ENCODE measurements at regions not wholly inside any gene's neighbourhood (a gene's known extent, or its start where the extent isn't known, plus 50 kb on each side); places are given as distances from the start of the nearest gene placed in this dataset.

GRCh38 chr2:17303054-17303453 lies 215.2 kb downstream of the RAD51AP2 start:
- no peak for DNase-seq

DNA sequence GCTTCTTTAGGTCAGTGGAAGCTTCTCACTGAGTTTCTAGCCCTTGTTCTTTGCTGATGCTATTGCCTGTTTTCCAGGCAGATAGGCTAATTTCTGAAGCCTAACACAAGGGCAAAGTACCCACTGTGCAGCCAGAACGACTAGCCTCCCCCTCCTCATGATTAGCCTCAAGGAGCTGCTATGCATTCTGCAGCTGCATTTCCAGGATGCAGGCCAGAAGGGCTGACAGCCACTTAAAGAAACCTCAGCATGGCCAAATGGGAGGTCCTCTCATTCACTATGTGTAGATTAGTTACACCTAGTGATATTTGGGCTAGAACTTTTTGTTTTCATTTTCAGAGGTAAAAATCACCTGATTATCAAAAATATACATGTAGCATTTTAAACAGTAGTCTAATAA lies 216.0 kb downstream of the RAD51AP2 start:
- DNase-seq = no peak

DNA sequence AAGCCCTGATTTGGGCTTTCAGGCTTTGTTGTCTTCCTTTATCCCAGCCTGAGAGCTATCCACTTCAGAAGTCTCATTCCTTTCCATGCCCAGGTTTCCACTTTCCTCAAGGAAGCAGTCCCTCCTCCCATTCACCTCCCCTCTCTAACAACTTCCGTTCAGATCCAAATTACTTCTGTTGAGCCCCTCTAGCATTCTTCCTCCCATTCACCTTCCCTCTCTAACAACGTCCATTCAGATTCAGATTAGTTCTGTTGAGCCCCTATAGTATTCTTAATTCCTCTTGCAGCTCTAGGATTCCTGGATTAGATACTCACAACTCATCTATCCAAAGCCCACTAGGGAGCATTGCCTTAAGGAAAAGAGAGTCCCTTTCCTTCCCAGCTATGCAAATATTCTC lies 216.8 kb downstream of the RAD51AP2 start:
- DNase-seq = no peak

GRCh38 chr2:17299891-17300540 lies 218.2 kb downstream of the RAD51AP2 start:
- no peak for DNase-seq

DNA sequence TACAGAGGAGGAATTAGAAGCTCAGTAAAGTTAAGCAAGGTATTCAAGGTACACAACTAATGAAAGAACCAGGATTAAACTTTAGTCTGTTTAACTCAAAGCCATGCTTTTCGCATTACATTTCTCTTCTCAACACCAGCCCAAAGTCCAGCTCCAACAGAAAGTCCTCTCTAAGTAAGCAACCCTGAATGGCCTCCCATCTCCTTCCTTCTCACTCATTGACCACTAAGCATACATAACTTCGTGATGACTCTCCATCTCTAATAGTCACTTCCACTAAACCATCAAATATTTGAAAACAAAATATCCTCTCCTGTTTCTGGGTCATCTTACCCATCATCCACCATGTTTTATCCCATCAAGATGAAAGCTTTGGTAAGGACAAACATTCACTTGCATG lies 219.8 kb downstream of the RAD51AP2 start:
- DNase-seq = no peak

DNA sequence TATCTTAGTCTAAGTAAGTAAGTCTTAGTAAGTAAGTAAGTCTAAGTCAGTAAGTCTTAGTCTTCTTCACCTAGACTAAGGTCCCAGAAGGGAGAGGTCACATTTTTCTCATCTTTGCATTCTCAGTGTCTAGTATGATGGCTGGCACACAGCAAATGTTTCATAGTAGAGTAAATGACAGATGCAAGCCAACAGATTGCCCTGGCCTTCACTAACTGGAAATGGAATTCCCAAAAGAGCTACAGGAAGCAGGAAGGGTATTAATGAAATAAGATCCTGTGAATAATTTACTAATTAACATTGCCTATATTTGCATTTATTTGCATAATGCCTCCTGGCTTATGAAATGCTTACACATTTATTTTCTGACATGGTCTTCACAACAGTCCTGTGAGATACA lies 221.6 kb downstream of the RAD51AP2 start:
- DNase-seq = no peak

GRCh38 chr2:17289669-17290068 lies 228.6 kb downstream of the RAD51AP2 start:
- no peak for DNase-seq

- no peak for DNase-seq
Observed at GRCh38 chr2:17287183-17287582, 231.1 kb downstream of the RAD51AP2 start.

DNA sequence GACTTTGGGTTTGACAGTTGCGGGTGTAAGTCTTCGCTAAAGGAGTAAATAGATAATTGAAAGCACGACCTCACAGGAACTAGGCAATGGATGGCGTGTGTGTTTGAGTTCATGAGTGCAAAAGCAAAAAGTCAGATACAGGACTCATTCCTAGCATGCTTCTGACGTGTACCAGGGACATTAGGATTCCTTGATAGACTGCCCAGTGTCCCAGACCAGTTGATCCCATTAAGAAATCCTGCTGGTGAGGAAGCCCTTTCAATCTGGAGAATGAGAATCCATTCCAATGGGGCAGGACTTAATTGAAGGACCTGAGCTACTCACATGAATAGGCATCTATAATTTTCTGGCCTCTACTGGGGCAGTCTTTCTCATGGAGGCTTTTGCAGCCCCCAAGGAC lies 235.4 kb downstream of the RAD51AP2 start:
- no peak for DNase-seq

DNA sequence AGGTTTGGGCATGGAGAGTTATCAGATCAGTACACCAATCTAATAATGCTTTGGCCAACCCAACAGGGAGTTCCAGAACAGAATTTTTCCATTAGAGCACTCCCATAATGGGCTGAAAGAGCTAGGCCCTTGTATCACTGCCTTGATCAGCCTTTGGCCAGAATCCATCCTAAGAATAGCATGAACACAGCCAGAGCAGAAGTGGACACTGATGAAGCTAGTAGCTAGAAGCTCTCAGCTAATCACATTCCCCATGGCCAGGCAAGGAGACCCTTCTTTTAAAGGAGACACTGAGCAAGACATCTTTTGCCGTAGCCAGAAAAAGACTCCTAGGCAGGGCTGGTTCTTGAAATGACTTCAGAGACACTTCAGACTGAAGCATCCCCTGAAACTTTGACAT lies 236.0 kb downstream of the RAD51AP2 start:
- DNase-seq = no peak

DNA sequence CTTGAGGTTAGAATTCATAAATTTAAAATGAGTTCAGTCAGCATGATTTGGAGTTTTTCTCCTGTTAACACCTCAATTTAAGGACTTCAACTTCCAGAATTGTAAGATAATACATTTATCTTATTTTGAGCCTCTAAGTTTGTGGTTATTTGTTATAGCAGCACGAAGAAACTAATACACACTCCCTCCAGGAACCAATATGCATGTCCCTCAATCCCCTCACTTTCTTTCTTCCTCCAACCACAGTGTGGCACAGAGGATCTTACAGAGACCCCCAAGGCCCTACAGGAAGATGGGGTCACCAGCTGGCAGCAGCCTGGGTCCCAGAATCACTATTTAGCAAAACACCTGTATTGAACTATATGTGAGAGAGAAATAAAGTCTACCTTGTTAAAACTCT lies 242.0 kb downstream of the RAD51AP2 start:
- no peak for DNase-seq

- DNase-seq = no peak
Observed at GRCh38 chr2:17272652-17273525, 245.4 kb downstream of the RAD51AP2 start.

- no peak for DNase-seq
Observed at GRCh38 chr2:17272170-17272569, 246.1 kb downstream of the RAD51AP2 start.

DNA sequence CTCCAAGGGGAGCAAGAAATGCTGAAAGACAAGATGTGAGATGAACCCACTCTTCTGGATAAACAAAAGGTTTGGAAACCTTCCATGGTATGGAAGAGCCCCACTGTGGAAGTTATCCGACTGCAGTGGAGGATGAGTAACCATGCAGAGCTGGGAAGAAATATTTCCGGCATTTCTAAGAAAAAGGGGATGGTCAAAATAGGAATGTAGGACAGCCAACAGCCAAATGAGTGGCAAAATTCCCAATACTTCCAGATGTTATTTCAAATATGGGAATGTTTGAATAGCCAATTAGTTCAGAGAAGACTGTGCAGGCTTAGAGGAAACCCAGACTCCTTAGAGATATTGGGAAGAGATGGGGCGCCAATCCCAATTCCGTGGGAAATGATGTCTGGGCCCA lies 246.8 kb downstream of the RAD51AP2 start:
- no peak for DNase-seq

DNA sequence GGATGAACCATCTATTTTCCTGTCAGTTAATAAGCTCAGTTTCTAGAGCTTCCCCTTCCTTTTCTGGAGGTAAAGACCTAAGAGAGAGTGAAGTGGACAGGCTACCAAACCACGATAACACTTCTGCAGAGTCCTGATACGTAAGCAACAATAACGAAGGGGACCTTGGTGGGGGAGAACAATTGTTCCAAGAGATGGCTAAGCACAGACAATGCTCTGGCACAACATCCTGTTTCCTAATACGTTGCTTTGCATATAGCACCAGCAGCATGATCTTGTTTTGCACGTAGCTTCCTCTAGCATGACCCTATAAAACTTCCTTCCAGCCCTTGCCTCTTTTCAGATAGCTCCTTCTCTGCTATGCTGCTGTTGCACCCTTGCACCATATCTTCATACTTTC lies 247.3 kb downstream of the RAD51AP2 start:
- DNase-seq = peak; percentile 78

- no peak for DNase-seq
Observed at GRCh38 chr2:17263570-17263968, 254.7 kb downstream of the RAD51AP2 start.

- DNase-seq = no peak
Observed at GRCh38 chr2:17262854-17263569, 255.2 kb downstream of the RAD51AP2 start.

GRCh38 chr2:17259613-17260012 lies 258.6 kb downstream of the RAD51AP2 start:
- DNase-seq = no peak

- DNase-seq = no peak
Observed at GRCh38 chr2:17258861-17259260, 259.4 kb downstream of the RAD51AP2 start.

DNA sequence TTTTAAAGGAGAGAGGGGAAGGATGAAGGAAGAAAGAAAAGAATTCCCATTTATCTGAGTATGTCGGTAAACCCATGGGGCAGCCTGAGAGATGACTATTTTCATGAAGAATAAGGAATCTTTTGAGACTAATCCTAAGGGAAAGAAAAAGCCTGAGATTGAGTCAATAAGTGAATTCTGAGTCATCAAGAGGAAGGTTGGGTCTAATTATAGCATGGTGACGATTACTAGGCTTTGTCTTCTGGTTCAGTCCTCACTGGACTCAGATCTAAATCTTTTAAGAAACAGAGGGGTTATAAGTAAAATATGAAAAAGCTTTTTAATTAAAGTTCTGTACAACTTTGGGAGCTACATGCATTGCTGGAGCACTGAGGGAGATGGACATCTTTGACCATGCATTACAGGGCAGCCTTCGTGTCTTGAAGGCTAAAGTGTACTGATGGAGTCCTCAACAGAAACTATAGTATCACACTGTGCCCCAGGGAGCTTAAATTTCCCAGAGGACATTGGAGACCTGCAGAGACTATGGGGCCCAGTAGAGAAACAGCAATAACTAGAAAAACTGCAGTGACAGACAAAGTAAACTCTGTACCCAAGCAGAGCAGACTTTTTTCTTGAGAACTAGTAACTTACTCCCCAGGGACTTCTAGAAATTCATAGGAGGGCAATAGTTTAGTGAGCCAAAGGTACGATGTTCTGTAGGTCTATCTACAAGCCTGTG lies 260.9 kb downstream of the RAD51AP2 start:
- no peak for DNase-seq

DNA sequence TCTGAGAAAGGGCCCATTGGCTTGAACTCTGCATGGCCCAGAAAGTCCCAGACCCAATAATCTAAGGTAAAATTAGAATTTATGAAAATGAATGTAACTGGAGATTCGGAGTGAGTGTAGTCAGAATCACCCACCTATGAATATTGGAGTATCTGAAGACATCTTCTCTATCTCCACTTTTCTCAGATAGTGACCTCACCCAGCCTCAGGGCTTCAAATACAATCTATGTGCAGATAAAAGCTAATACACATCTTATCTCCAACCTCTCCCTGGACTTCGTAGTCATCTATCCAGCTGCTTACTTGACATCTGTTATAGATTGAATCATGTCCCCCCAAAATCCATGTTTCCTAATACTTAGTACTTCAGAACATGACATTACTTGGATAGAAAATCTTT lies 263.2 kb downstream of the RAD51AP2 start:
- no peak for DNase-seq

GRCh38 chr2:17254421-17254820 lies 263.8 kb downstream of the RAD51AP2 start:
- no peak for DNase-seq

- no peak for DNase-seq
Observed at GRCh38 chr2:17252258-17252657, 266.0 kb downstream of the RAD51AP2 start.
